ENCODE measurements at regions not wholly inside any gene's neighbourhood (a gene's known extent, or its start where the extent isn't known, plus 50 kb on each side); places are given as distances from the start of the nearest gene placed in this dataset.

GRCh38 chr9:134263596-134263995 lies 62.7 kb upstream of the RXRA start:
- TF ChIP-seq MYC (IDR thresholded peaks at IDR 0.05; ENCODE audit: low read depth, low read length) = no peak
- TF ChIP-seq CTCF (IDR thresholded peaks at IDR 0.05; ENCODE audit: low read depth, low read length) = no peak
